ENCODE measurements at regions not wholly inside any gene's neighbourhood (a gene's known extent, or its start where the extent isn't known, plus 50 kb on each side); places are given as distances from the start of the nearest gene placed in this dataset.

- Histone ChIP-seq H3K27me3 (ENCODE audit: insufficient read depth, low read length, poor library complexity, severe bottlenecking) (no peaks in the 10 kb centered on the region), H3F3A (ENCODE audit: low read depth) (no peaks in the 10 kb centered on the region)
Observed at GRCh38 chr17:6348891-6349290, 86.0 kb downstream of the AIPL1 start.

GRCh38 chr17:6347776-6348175, 87.1 kb downstream of the AIPL1 start:
- TF ChIP-seq EZH2phosphoT487 (IDR thresholded peaks at IDR 0.05; ENCODE audit: borderline replicate concordance): no peak
- TF ChIP-seq, protein P1, sequence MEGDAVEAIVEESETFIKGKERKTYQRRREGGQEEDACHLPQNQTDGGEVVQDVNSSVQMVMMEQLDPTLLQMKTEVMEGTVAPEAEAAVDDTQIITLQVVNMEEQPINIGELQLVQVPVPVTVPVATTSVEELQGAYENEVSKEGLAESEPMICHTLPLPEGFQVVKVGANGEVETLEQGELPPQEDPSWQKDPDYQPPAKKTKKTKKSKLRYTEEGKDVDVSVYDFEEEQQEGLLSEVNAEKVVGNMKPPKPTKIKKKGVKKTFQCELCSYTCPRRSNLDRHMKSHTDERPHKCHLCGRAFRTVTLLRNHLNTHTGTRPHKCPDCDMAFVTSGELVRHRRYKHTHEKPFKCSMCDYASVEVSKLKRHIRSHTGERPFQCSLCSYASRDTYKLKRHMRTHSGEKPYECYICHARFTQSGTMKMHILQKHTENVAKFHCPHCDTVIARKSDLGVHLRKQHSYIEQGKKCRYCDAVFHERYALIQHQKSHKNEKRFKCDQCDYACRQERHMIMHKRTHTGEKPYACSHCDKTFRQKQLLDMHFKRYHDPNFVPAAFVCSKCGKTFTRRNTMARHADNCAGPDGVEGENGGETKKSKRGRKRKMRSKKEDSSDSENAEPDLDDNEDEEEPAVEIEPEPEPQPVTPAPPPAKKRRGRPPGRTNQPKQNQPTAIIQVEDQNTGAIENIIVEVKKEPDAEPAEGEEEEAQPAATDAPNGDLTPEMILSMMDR (conservative IDR thresholded peaks at IDR 0.05; ENCODE audit: low read length): no peak
- no peaks in the 10 kb centered on the region for H3K27me3 ChIP-seq (ENCODE audit: insufficient read depth, low read length, poor library complexity, severe bottlenecking)
- no peaks in the 10 kb centered on the region for H3K9me2 ChIP-seq (replicated peaks; ENCODE audit: low read depth, low read length)
- H3K36me3 ChIP-seq (ENCODE audit: insufficient read depth, low read length): no peaks in the 10 kb centered on the region
- H3F3A ChIP-seq (ENCODE audit: low read depth): no peaks in the 10 kb centered on the region
- no peaks in the 10 kb centered on the region; the same call in 1 of the 2 replicates for H3K9me3 ChIP-seq (ENCODE audit: insufficient read depth, low read depth, low read length)
- no peak overlapping the region for H2AFZ ChIP-seq (ENCODE audit: low read length)
- no peaks in the 10 kb centered on the region for H4K20me1 ChIP-seq (ENCODE audit: insufficient read depth, low read length, poor library complexity, severe bottlenecking)
- H3K4me1 ChIP-seq (ENCODE audit: insufficient read depth, low read length, poor library complexity, severe bottlenecking): no peaks in the 10 kb centered on the region
- H3K4me2 ChIP-seq (ENCODE audit: low read depth, low read length, poor library complexity, severe bottlenecking): no peak overlapping the region
- no peak overlapping the region for H3K4me3 ChIP-seq (ENCODE audit: low read length, poor library complexity, severe bottlenecking)
- H3K79me2 ChIP-seq (ENCODE audit: insufficient read depth, low read length): no peaks in the 10 kb centered on the region
- no peak overlapping the region for H3K9ac ChIP-seq (ENCODE audit: low read depth, low read length, poor library complexity, severe bottlenecking)

More at GRCh38 chr17:6348891-6349290, 86.0 kb downstream of the AIPL1 start:
- H2AFZ ChIP-seq (ENCODE audit: low read length): no peak overlapping the region
- H3K9me2 ChIP-seq (replicated peaks; ENCODE audit: low read depth, low read length): no peaks in the 10 kb centered on the region
- H3K9me3 ChIP-seq (ENCODE audit: insufficient read depth, low read depth, low read length): no peaks in the 10 kb centered on the region; the same call in 1 of the 2 replicates
- no peaks in the 10 kb centered on the region for H3K36me3 ChIP-seq (ENCODE audit: insufficient read depth, low read length)
- H4K20me1 ChIP-seq (ENCODE audit: insufficient read depth, low read length, poor library complexity, severe bottlenecking): no peaks in the 10 kb centered on the region
- H3K9ac ChIP-seq (ENCODE audit: low read depth, low read length, poor library complexity, severe bottlenecking): no peak overlapping the region
- TF ChIP-seq, protein P1 (conservative IDR thresholded peaks at IDR 0.05; ENCODE audit: low read length): no peak
- TF ChIP-seq EZH2phosphoT487 (IDR thresholded peaks at IDR 0.05; ENCODE audit: borderline replicate concordance): no peak
- H3K4me3 ChIP-seq (ENCODE audit: low read length, poor library complexity, severe bottlenecking): no peak overlapping the region
- H3K79me2 ChIP-seq (ENCODE audit: insufficient read depth, low read length): no peaks in the 10 kb centered on the region
- H3K4me1 ChIP-seq (ENCODE audit: insufficient read depth, low read length, poor library complexity, severe bottlenecking): no peaks in the 10 kb centered on the region
- no peak overlapping the region for H3K4me2 ChIP-seq (ENCODE audit: low read depth, low read length, poor library complexity, severe bottlenecking)

DNA sequence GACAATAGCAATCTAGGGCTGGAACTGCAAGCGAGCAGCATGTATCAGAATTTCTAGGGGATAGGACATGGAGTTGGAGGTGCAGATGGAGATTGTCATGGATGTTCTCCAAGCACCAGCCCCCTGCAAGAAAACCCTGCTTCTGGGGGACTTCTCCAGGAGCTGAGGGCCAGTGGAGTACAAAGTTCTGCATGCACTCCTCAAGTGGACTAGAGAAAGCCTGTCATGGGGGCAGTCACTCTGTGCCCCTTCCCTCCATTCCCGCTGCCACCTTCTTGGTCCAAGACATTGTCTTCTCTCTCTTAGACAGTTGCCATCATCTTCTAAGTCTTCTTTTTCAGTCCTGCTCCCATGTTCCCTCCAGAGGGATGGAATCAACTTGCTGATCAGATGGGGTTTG, 87.9 kb downstream of the AIPL1 start:
- Histone ChIP-seq H3K9me2 (replicated peaks; ENCODE audit: low read depth, low read length) (no peaks in the 10 kb centered on the region), H3K4me1 (ENCODE audit: insufficient read depth, low read length, poor library complexity, severe bottlenecking) (no peaks in the 10 kb centered on the region), H3K79me2 (ENCODE audit: insufficient read depth, low read length) (no peaks in the 10 kb centered on the region), H4K20me1 (ENCODE audit: insufficient read depth, low read length, poor library complexity, severe bottlenecking) (no peaks in the 10 kb centered on the region), H3K4me3 (ENCODE audit: low read length, poor library complexity, severe bottlenecking) (no peak overlapping the region), H3K36me3 (ENCODE audit: insufficient read depth, low read length) (no peaks in the 10 kb centered on the region), H3K9me3 (ENCODE audit: insufficient read depth, low read depth, low read length) (no peaks in the 10 kb centered on the region; the same call in 1 of the 2 replicates), H2AFZ (ENCODE audit: low read length) (no peak overlapping the region), H3F3A (ENCODE audit: low read depth) (no peaks in the 10 kb centered on the region), H3K27me3 (ENCODE audit: insufficient read depth, low read length, poor library complexity, severe bottlenecking) (no peaks in the 10 kb centered on the region), H3K9ac (ENCODE audit: low read depth, low read length, poor library complexity, severe bottlenecking) (no peak overlapping the region), H3K4me2 (ENCODE audit: low read depth, low read length, poor library complexity, severe bottlenecking) (no peak overlapping the region)
- TF ChIP-seq, protein P1 (conservative IDR thresholded peaks at IDR 0.05; ENCODE audit: low read length): no peak
- no peak for TF ChIP-seq EZH2phosphoT487 (IDR thresholded peaks at IDR 0.05; ENCODE audit: borderline replicate concordance)
